HG02885 (cell line): ENCODE measurements at regions not wholly inside any gene's neighbourhood (a gene's known extent, or its start where the extent isn't known, plus 50 kb on each side); places are given as distances from the start of the nearest gene placed in this dataset.
"Not testable (repeated sequence)": the region's sequence is repeated elsewhere in the genome, so short reads cannot be mapped to it uniquely, and the experiment has no call there.

Experiments
- ATAC-seq: cut with Tn5 transposase; IDR thresholded peaks from one replicate; pipeline ENCODE4 v1.9.1; 2021; ENCODE audit warnings: mild to moderate bottlenecking; ENCODE audit not compliant: unreplicated experiment, poor library complexity

- ATAC-seq: no peak
These were observed 699.7 kb upstream of the TBX3 start for GRCh38 chr12:115383668-115384067.

- ATAC-seq: no peak
These were observed 698.7 kb upstream of the TBX3 start for GRCh38 chr12:115382681-115383080.

- no peak for ATAC-seq
These were observed 696.7 kb upstream of the TBX3 start for GRCh38 chr12:115380546-115381120.

DNA sequence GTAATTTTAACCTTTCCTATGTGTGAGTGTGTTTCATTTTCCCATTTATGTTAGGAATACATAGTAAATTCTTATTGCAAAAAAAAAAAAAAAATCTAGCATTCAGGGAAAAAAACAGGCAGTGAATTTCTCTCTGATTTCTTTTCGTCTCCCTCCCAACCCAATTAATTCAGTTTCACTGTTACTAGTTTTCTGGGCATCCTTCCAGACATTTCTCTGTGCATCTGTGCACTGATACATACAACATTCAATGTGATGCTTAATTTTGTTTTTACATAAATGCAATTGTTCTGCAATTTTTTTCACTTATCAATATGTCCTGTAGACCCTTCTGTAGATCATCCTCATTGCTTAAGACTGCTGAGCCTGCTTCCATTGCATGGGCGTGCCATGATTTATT lies 694.3 kb upstream of the TBX3 start:
- no peak for ATAC-seq

- ATAC-seq: no peak
These were observed 693.8 kb upstream of the TBX3 start for GRCh38 chr12:115377779-115378178.

DNA sequence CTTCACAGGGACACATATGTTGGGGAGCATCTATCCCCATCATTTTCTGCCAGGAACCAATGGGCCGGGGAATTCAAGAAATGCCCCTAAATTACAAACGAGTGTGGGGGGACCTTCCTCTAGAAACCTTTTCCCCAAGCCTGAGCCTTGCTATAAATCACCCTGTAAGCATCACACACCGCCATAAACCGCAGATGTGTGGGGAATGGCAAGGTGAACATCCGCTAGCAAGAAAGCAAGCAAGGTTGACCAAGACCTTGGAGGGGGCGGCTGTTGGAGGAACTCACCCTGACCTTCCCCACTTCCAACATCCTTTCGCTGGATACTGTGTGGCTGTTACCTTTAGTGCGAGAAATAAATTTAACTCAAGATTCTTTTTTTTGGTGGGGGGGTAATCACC lies 693.3 kb upstream of the TBX3 start:
- no peak for ATAC-seq

DNA sequence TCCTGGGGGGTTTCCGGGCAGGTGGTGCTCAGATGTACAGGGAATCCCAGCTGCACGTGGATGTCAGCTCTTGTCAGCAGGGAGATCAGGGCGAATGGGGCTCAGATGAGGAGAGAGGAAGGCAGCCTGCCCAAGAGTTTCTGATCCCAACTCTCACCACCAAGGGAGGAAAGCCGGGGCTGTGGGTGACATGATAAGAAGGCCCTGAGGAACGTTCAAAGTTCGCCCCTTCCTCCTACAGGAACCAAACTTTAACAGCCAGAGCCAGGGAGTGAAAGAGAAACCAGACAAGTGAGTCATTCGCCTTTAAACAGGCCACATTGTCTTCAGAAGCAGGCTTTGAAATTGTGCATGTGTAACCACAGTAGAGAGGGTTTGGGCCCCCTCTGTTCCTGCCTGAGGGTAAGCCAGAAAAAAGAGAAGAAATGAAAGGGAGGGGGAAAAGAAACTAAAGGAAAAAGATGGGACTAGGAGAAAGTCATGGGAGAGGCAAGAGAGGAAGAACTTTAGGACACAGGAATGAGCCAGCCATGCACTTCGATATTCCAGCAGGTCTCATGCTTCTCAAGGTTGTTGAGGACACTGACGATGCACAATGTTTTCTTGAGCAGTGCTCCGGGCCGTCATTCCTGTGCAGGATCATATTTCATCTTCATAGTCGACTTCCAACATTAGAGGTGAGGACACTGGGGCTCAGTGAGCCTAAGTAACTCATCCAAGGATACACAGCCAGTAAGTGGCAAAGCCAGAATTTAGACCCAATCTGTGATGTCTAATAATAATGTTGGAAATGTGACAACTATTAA lies 691.4 kb upstream of the TBX3 start:
- ATAC-seq: peak; percentile 94

GRCh38 chr12:115374480-115375185 lies 690.7 kb upstream of the TBX3 start:
- ATAC-seq: no peak

- ATAC-seq: no peak
These were observed 687.7 kb upstream of the TBX3 start for GRCh38 chr12:115371711-115372110.

GRCh38 chr12:115370650-115371049 lies 686.7 kb upstream of the TBX3 start:
- no peak for ATAC-seq

GRCh38 chr12:115370207-115370606 lies 686.2 kb upstream of the TBX3 start:
- ATAC-seq: no peak

DNA sequence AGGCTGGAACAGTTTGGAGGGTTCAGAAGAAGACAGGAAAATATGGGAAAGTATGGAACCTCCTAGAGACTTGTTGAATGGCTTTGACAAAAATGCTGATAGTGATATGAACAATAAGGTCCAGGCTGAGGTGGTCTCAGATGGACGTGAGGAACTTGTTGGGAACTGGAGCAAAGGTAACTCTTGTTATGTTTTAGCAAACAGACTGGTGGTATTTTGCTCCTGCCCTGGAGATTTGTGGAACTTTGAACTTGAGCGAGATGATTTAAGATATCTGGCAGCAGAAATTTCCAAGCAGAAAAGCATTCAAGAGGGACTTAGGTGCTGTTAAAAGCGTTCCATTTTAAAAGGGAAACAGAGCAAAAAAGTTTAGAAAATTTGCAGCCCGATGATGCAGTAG lies 682.3 kb upstream of the TBX3 start:
- ATAC-seq: not testable (repeated sequence)

GRCh38 chr12:115365765-115366164 lies 681.8 kb upstream of the TBX3 start:
- not testable (repeated sequence) for ATAC-seq

DNA sequence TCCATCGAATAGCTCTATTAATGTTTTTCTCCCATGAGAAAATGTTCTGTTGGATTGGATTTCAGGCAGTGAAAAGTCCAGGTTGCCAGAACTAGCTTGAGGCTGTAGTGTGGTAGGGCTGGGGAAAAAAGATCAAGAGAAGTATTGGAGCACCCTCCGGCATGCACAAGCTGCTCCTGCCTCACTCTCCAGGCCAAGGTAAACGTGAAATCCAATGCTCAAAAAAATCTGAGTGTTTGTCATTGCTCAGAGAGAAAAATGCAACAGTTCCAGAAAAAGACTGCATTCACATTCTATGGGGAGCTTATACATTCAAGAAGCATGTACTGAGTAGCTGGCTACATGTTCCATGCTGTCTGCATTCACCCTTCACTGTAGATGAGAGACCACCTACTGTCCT lies 680.9 kb upstream of the TBX3 start:
- no peak for ATAC-seq

DNA sequence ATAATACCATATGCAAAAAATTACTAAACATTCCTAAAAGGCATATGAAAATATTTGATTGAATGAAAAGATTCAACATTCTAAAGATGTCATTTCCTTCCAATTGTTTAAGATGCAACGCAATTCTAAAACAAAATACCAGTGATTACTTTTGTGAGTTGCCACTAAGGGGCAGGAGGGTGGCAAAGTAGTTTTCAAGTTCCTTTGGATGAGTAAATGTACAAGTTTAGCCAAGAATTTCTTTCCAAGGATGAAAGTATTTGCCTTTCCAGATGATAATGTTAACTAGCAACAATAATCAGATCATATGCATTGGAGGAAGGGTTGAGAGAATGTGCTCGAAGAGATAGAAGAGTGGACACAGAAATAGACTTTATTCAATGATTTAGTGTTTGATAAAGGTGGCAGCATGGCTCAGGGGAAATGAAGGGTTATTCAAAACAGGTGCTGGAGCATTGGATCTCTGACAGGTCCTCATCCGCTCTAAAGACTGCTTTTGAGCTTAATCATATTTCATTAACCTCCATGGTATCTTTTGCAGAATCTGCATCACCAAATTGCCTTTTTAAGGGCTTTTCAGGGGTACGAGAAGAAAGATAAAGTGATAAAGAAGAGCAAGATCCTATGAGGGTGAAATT lies 678.5 kb upstream of the TBX3 start:
- no peak for ATAC-seq

GRCh38 chr12:115357681-115358080 lies 673.7 kb upstream of the TBX3 start:
- no peak for ATAC-seq

- ATAC-seq: no peak
These were observed 671.3 kb upstream of the TBX3 start for GRCh38 chr12:115355301-115355700.

DNA sequence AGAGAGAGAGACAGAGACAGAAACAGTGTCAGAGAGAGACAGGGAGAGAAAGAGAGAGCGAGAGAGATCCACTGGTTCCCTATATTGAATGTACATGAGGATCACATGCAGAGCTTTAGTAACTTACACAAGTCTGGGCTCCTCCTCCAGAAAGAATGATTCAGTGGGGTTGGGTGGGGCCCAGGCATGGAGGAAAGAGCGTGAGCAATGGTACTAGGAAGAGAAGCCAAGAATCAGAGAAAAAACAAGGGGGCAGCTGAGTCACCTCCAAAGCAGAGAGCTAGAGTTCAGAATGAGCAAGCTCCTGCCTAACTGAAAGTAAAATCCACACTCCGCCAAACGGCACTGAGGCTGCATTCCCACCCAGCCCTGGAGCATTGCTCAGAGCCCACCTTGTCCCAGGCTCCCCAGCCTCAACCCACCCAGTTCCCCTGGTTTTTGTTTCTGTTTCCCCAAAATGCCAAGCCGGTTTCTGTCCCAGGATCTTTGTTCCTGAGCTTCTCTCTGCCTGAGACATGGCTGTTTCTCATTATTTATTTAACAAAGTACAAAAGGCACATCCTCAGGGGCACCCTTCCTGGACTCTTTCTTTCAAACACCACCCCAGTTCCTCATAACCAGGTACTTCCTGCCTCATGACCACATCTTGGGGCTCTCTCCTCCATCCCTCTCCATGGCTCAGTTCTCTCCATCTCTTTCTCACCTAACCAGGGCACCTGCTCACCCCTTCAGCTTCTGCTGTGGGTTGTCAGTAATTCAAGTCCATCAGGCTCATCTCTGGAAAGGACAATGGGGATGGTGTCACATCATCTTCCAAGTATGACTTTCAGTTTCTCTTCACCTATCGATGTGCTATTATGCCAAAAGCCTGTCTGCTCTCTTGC lies 670.3 kb upstream of the TBX3 start:
- ATAC-seq: no peak

GRCh38 chr12:115353467-115353866 lies 669.5 kb upstream of the TBX3 start:
- no peak for ATAC-seq

DNA sequence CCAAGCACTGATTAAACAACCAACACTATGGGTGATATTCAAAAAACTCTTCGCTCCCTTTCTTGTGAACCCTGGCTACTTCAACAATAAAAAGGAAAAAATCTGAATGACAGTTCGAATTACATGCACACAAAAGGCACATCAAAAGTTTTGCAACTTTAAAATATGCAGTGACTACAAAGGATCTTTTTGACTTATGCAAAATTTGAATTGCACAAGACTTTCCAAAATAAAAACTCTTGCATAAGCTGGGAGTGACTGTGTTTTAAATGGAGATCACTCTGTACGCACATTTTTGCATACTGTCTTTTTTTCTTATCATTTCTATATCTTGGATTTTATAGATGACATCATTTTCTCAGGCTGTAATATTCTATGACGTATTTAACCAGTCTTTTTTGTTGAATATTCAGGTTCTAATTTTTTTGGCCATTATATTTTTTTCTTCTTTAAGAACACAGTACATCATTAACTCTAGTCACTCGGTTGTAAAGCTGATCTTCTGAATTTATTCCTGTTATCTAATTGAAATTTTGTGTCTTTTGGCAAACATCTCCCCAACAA lies 667.6 kb upstream of the TBX3 start:
- ATAC-seq: no peak
